ENCODE measurements at regions not wholly inside any gene's neighbourhood (a gene's known extent, or its start where the extent isn't known, plus 50 kb on each side); places are given as distances from the start of the nearest gene placed in this dataset.

DNA sequence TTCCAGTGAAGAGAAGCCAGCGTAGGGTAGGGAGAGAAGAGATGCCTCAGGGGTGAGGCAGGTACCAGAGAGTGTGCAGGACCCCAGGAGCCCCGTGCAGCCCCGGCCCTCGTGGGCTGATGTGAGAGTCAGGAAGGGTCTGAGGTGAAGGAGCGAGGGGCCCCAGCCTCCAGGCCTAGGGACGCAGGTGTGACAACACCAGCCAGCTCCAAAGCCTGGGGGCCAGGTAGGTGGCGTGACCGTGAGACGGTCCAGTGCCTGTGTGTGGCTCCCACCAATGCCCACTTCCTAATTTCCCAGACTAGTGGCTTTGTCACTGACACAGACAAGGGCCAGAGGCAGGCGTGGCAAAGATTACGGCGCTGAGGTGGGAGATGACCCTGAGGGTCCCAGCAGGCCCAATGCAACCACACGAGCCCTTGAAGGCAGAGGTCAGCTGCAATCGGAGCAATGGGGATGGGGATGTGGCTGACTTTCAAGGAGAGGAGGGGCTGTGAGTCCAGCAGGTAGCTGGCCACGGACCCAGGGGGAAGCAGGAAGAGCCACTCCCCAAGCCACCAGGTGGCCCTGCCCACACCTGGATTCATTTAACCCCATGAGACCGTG, 86.0 kb upstream of the SNTG2 start:
- DNase-seq (ENCODE audit: low read depth): no peak
- no peak overlapping the region for H3K4me3 ChIP-seq (ENCODE audit: low read depth, low read length)
- TF ChIP-seq CTCF (conservative IDR thresholded peaks at IDR 0.05; ENCODE audit: low read depth, low read length): no peak

GRCh38 chr2:863732-864450, 86.8 kb upstream of the SNTG2 start:
- H3K4me3 ChIP-seq (ENCODE audit: low read depth, low read length): no peak overlapping the region
- TF ChIP-seq CTCF (conservative IDR thresholded peaks at IDR 0.05; ENCODE audit: low read depth, low read length): no peak

GRCh38 chr2:862731-863466, 87.8 kb upstream of the SNTG2 start:
- no peak for DNase-seq (ENCODE audit: low read depth)
- H3K4me3 ChIP-seq (ENCODE audit: low read depth, low read length): no peak overlapping the region
- no peak for TF ChIP-seq CTCF (conservative IDR thresholded peaks at IDR 0.05; ENCODE audit: low read depth, low read length)

More at GRCh38 chr2:863732-864450, 86.8 kb upstream of the SNTG2 start:
- DNase-seq (ENCODE audit: low read depth): no peak

DNA sequence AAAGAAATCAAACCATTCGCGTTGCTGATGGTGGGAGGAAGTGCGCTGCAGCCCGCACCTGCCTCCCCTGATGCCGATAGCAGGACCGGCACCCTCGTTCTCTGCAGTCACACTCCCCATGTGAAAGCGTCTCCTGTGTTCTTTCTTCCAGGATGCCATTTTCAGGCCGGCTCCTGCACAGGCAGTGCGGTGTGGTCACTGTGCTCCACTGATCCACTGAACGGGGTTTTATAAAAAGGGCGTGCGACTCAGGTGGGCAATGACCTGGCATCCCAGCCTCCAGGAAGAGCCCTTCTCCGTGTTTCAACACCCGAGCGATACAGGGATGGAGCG, 88.3 kb upstream of the SNTG2 start:
- no peak for TF ChIP-seq CTCF (conservative IDR thresholded peaks at IDR 0.05; ENCODE audit: low read depth, low read length)
- no peak overlapping the region for H3K4me3 ChIP-seq (ENCODE audit: low read depth, low read length)
- DNase-seq (ENCODE audit: low read depth): no peak

DNA sequence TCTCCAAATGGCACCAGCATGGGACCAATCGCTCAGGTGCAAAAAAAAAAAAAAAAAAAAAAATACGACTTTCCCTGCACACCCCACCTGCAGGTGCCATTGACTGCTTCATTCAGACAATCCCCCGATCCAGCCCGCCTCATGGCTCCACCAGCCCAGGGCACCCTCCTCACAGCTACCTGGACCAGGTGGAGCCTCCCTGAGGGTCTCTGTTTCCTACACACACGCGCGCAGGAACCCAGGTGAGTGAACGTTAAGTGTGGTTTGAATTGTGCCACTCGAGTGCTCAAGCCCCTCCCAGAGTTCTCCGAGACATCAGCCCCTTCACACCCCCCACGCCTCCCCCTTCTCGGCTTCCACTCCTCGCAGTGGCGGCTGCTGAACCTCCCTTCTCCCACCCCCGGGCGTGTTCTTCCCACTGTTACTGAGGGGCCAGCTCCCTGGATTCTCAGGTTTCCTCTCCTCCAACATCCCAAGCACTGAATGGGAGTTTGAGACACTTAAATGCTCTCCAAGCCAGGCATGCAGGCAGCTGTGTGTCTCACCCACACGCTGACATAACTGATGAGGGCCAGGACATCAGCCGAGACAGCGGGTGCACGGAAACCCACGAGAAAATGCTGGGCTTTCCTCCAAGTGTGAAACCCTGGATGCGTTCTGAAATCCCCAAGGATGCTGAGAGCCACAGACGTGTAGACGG, 88.8 kb upstream of the SNTG2 start:
- DNase-seq (ENCODE audit: low read depth): no peak
- TF ChIP-seq CTCF (conservative IDR thresholded peaks at IDR 0.05; ENCODE audit: low read depth, low read length): no peak
- H3K4me3 ChIP-seq (ENCODE audit: low read depth, low read length): no peak overlapping the region

- no peak overlapping the region for H3K4me3 ChIP-seq (ENCODE audit: low read depth, low read length)
- TF ChIP-seq CTCF (conservative IDR thresholded peaks at IDR 0.05; ENCODE audit: low read depth, low read length): no peak
- no peak for DNase-seq (ENCODE audit: low read depth)
Observed at GRCh38 chr2:860259-860855, 90.3 kb upstream of the SNTG2 start.

All from epithelial cell of proximal tubule (primary cell).